ENCODE measurements at regions not wholly inside any gene's neighbourhood (a gene's known extent, or its start where the extent isn't known, plus 50 kb on each side); places are given as distances from the start of the nearest gene placed in this dataset.

DNA sequence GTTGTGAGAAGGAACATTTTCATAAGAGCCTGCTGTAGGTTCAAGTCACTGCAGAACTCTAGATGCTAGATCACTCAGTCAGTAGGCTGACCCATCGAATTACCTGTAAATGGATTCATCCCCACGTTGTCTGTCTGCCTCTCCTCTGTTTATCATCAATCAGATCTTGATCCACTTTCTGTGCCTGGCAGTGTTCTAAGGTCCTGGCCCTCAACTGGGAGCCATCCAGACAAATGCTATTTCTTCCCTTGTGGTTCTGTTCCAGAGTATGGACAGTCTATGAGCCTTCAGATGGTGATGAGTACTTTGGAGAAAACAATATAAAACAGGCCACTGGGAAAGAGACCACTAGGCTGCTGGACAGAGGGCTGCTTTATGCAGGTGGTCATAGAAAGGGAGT lies 699.4 kb upstream of the TMEM132C start:
- TF ChIP-seq, protein P1, sequence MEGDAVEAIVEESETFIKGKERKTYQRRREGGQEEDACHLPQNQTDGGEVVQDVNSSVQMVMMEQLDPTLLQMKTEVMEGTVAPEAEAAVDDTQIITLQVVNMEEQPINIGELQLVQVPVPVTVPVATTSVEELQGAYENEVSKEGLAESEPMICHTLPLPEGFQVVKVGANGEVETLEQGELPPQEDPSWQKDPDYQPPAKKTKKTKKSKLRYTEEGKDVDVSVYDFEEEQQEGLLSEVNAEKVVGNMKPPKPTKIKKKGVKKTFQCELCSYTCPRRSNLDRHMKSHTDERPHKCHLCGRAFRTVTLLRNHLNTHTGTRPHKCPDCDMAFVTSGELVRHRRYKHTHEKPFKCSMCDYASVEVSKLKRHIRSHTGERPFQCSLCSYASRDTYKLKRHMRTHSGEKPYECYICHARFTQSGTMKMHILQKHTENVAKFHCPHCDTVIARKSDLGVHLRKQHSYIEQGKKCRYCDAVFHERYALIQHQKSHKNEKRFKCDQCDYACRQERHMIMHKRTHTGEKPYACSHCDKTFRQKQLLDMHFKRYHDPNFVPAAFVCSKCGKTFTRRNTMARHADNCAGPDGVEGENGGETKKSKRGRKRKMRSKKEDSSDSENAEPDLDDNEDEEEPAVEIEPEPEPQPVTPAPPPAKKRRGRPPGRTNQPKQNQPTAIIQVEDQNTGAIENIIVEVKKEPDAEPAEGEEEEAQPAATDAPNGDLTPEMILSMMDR (IDR thresholded peaks at IDR 0.05): no peak
- TF ChIP-seq POLR2A (IDR thresholded peaks at IDR 0.05): no peak

Data from prostate gland (tissue), 2 donors.